MM.1S (cell line): ENCODE measurements at regions not wholly inside any gene's neighbourhood (a gene's known extent, or its start where the extent isn't known, plus 50 kb on each side); places are given as distances from the start of the nearest gene placed in this dataset.

Source experiments
- DNase-seq: peaks from one replicate; pipeline ENCODE4 v3.0.0-alpha.2; 2015
- H2AFZ ChIP-seq: fragments of 300-600 bp; sonication (generic); 2 replicates; pipeline ENCODE4 v1.6.0; 2016; ENCODE audit warnings: antibody characterized with exemption, low read length
- H3F3A ChIP-seq: fragments of 300-600 bp; sonication (generic); 2 replicates; pipeline ENCODE4 v1.6.1; 2016; ENCODE audit warnings: mild to moderate bottlenecking, antibody characterized with exemption, low read length, moderate library complexity, mixed read lengths; ENCODE audit not compliant: insufficient read depth
- H3K27ac ChIP-seq: fragments of 300-600 bp; sonication (generic); 2 replicates; pipeline ENCODE4 v1.5.1; 2016; ENCODE audit warnings: mild to moderate bottlenecking, low read length
- H3K27me3 ChIP-seq: fragments of 300-600 bp; sonication (generic); replicated peaks from 2 replicates; pipeline ENCODE4 v1.6.0; 2016; ENCODE audit warnings: low read length; ENCODE audit not compliant: insufficient read depth
- H3K36me3 ChIP-seq: fragments of 300-600 bp; sonication (generic); replicated peaks from 2 replicates; pipeline ENCODE4 v1.6.1; 2016; ENCODE audit warnings: mild to moderate bottlenecking, low read length, mixed read lengths; ENCODE audit not compliant: insufficient read depth
- H3K4me1 ChIP-seq: fragments of 300-600 bp; sonication (generic); 2 replicates; pipeline ENCODE4 v1.6.1; 2016; ENCODE audit warnings: low read length, mixed read lengths
- H3K4me2 ChIP-seq: fragments of 300-600 bp; sonication (generic); 2 replicates; pipeline ENCODE4 v1.6.0; 2016; ENCODE audit warnings: low read depth, low read length
- H3K4me3 ChIP-seq: fragments of 300-600 bp; sonication (generic); 2 replicates; pipeline ENCODE4 v1.5.1; 2016; ENCODE audit warnings: low read length, mixed read lengths
- H3K79me2 ChIP-seq: fragments of 300-600 bp; sonication (generic); 2 replicates; pipeline ENCODE4 v1.6.1; 2016; ENCODE audit warnings: mixed run types, low read length, mixed read lengths
- H3K9ac ChIP-seq: fragments of 300-600 bp; sonication (generic); 2 replicates; pipeline ENCODE4 v1.6.1; 2016; ENCODE audit warnings: low read length, mixed read lengths
- H3K9me2 ChIP-seq: fragments of 300-600 bp; sonication (generic); replicated peaks from 2 replicates; pipeline ENCODE4 v1.6.1; 2016; ENCODE audit warnings: mild to moderate bottlenecking, low read length, mixed read lengths; ENCODE audit not compliant: insufficient read depth
- H3K9me3 ChIP-seq: fragments of 300-600 bp; sonication (generic); replicated peaks from 2 replicates; pipeline ENCODE4 v1.6.1; 2016; ENCODE audit warnings: mild to moderate bottlenecking, low read length, mixed read lengths; ENCODE audit not compliant: insufficient read depth
- H4K20me1 ChIP-seq: fragments of 300-600 bp; sonication (generic); 2 replicates; pipeline ENCODE4 v1.6.1; 2016; ENCODE audit warnings: mild to moderate bottlenecking, low read length, moderate library complexity, mixed read lengths; ENCODE audit not compliant: insufficient read depth
- EZH2 ChIP-seq: fragments of 300-600 bp; sonication (generic); optimal IDR thresholded peaks from 2 replicates; pipeline ENCODE3; 2017; ENCODE audit warnings: low read depth, mild to moderate bottlenecking, antibody characterized with exemption, low read length, mixed read lengths
- EZH2phosphoT487 ChIP-seq: fragments of 300-600 bp; sonication (generic); IDR thresholded peaks from 2 replicates; pipeline ENCODE4 v1.6.1; 2018; ENCODE audit warnings: antibody characterized with exemption, low read length
- TF ChIP-seq, protein P1 (sequence below): fragments of 300-600 bp; sonication (generic); IDR thresholded peaks from 2 replicates; pipeline ENCODE4 v1.5.1; 2016; ENCODE audit warnings: antibody characterized with exemption, low read length, mixed read lengths

DNA sequence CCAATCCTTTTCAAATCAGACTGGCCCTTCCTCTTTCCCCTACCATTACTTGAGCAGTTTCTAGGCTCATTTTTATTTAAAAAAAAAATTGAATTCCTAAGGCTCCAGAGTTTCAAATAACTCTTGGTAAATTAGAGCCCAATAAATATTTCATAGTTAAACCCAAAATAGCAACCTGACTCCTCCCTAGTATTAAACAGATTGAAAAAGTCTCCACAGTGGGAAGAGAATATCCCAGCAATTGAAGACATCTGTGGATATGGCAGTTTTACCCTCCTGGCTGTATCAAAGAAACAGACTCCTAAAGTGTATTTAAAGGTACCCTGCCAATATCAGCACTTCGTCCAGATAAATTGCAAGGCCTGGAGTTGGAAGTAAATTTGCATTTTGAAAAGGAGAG, 52.7 kb upstream of the GDNF start:
- Histone ChIP-seq H3K79me2 (no peaks in the 10 kb centered on the region), H2AFZ (no peak overlapping the region), H4K20me1 (no peaks in the 10 kb centered on the region), H3K9me2 (no peaks in the 10 kb centered on the region), H3K36me3 (no peaks in the 10 kb centered on the region), H3K9me3 (no peaks in the 10 kb centered on the region), H3K27me3 (no peaks in the 10 kb centered on the region), H3K4me2 (no peak overlapping the region), H3F3A (no peaks in the 10 kb centered on the region), H3K27ac (no peak overlapping the region), H3K9ac (no peak overlapping the region), H3K4me1 (no peaks in the 10 kb centered on the region), H3K4me3 (no peak overlapping the region)
- TF ChIP-seq EZH2 (no peak), EZH2phosphoT487 (no peak)
- TF ChIP-seq, protein P1, sequence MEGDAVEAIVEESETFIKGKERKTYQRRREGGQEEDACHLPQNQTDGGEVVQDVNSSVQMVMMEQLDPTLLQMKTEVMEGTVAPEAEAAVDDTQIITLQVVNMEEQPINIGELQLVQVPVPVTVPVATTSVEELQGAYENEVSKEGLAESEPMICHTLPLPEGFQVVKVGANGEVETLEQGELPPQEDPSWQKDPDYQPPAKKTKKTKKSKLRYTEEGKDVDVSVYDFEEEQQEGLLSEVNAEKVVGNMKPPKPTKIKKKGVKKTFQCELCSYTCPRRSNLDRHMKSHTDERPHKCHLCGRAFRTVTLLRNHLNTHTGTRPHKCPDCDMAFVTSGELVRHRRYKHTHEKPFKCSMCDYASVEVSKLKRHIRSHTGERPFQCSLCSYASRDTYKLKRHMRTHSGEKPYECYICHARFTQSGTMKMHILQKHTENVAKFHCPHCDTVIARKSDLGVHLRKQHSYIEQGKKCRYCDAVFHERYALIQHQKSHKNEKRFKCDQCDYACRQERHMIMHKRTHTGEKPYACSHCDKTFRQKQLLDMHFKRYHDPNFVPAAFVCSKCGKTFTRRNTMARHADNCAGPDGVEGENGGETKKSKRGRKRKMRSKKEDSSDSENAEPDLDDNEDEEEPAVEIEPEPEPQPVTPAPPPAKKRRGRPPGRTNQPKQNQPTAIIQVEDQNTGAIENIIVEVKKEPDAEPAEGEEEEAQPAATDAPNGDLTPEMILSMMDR = no peak
- DNase-seq = no peak

DNA sequence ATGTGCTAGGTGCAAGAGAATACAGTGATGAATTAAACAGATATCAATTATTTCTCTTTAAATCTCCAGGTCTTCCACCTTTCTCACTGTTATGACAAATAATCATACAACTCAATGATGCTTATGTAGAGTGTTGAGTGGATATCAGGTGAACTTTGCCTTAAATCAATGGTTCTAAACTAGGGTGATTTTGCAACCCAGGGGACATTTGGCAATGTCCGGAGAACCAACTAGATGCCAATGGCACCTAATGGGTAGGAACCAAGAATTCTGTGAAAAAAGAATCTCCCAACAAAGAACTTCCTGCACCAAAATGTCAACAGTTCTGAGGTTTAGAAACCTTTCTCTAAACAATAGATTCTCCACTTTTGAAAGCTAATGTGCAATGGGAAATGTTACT, 52.0 kb upstream of the GDNF start:
- H3K4me3 ChIP-seq = no peak overlapping the region
- no peak for TF ChIP-seq EZH2
- TF ChIP-seq, protein P1 = no peak
- TF ChIP-seq EZH2phosphoT487 = no peak
- no peak overlapping the region for H3K4me2 ChIP-seq
- H4K20me1 ChIP-seq = no peaks in the 10 kb centered on the region
- H3K9me2 ChIP-seq = no peaks in the 10 kb centered on the region
- H3K9ac ChIP-seq = no peak overlapping the region
- H3K9me3 ChIP-seq = no peaks in the 10 kb centered on the region
- no peaks in the 10 kb centered on the region for H3K27me3 ChIP-seq
- no peaks in the 10 kb centered on the region for H3K79me2 ChIP-seq
- no peak for DNase-seq
- H3K4me1 ChIP-seq = no peaks in the 10 kb centered on the region
- no peaks in the 10 kb centered on the region for H3K36me3 ChIP-seq
- no peak overlapping the region for H2AFZ ChIP-seq
- no peak overlapping the region for H3K27ac ChIP-seq
- no peaks in the 10 kb centered on the region for H3F3A ChIP-seq

DNA sequence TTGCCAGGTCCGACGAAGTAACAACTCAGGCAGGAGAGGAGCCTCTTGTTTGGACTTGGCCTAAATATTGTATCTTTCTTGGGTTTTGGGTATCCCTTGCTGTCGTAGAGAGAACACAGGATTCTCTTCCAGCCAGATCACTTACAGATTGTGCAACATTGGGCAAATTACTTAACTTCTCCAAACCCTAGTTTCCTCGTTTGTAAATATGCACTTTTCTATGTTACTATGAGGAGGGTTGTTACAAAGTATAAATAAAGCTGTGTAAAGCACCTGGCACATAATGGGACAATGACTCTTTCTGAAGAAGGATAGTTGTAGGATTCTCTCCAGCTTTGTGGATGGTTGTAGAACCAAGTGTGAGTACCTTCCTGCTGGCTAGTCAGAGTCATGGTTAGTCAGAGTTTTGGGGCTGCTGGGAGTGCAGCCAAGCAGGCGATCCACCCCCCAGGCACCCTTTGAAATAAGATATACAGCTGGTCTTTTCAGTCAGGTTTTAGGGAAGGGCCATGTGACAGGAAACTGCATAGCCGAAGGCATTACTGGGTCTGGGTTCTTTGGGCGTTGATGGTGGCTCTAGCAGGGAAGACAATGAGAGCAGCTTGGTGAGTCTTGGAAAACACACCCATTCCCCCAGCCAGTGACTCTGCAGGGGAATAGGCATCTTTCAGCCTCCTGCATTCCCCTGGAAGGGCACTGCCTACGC, 49.9 kb upstream of the GDNF start:
- Histone ChIP-seq H3K27ac (no peak overlapping the region), H3K4me1 (no peaks in the 10 kb centered on the region), H3K9me3 (no peaks in the 10 kb centered on the region), H3K27me3 (no peaks in the 10 kb centered on the region), H2AFZ (no peak overlapping the region), H3K9ac (no peak overlapping the region), H3K36me3 (no peaks in the 10 kb centered on the region), H3K9me2 (no peaks in the 10 kb centered on the region), H3F3A (no peaks in the 10 kb centered on the region), H3K4me3 (no peak overlapping the region), H3K4me2 (no peak overlapping the region), H3K79me2 (no peaks in the 10 kb centered on the region), H4K20me1 (no peaks in the 10 kb centered on the region)
- TF ChIP-seq, protein P1 = no peak
- TF ChIP-seq EZH2phosphoT487 (no peak), EZH2 (no peak)
- no peak for DNase-seq
